GM12878 (cell line): ENCODE measurements at regions not wholly inside any gene's neighbourhood (a gene's known extent, or its start where the extent isn't known, plus 50 kb on each side); places are given as distances from the start of the nearest gene placed in this dataset.

Experiments used
- BACH1 ChIP-seq: fragments of 450-650 bp; IDR thresholded peaks from 2 replicates; pipeline ENCODE4 v1.6.1; 2017; ENCODE audit warnings: mild to moderate bottlenecking, borderline replicate concordance
- CEBPB ChIP-seq, 2 experiments: fragments of 150-350 bp in 1 of 2; IDR thresholded peaks; 2 replicates each; pipeline ENCODE4 v1.6.1; 2012 to 2014; ENCODE audit warnings: low read depth in 2 of 2, low read length in 2 of 2, borderline replicate concordance in 1 of 2, inconsistent platforms in 1 of 2
- CREM ChIP-seq: IDR thresholded peaks from 2 replicates; pipeline ENCODE4 v1.6.1; 2014; ENCODE audit warnings: antibody characterized with exemption, low read depth
- DPF2 ChIP-seq: fragments of 450-650 bp; IDR thresholded peaks from 2 replicates; pipeline ENCODE4 v1.6.1; 2017; ENCODE audit warnings: mild to moderate bottlenecking
- FOXK2 ChIP-seq: fragments of 450-650 bp; IDR thresholded peaks from 2 replicates; pipeline ENCODE4 v1.6.1; 2017; ENCODE audit warnings: mild to moderate bottlenecking, moderate library complexity
- HDAC6 ChIP-seq: fragments of 200-600 bp; sonication (generic); IDR thresholded peaks from one replicate; pipeline ENCODE4 v1.8.0; 2017; ENCODE audit warnings: antibody characterized with exemption; ENCODE audit not compliant: unreplicated experiment
- JUNB ChIP-seq: IDR thresholded peaks from 2 replicates; pipeline ENCODE4 v1.6.1; 2016; ENCODE audit warnings: antibody characterized with exemption, mild to moderate bottlenecking
- JUND ChIP-seq: IDR thresholded peaks from 2 replicates; pipeline ENCODE4 v1.6.1; 2012; ENCODE audit warnings: low read depth, mild to moderate bottlenecking, low read length, improper control_type of control experiment, moderate library complexity
- MTA2 ChIP-seq: fragments of 450-650 bp; IDR thresholded peaks from 2 replicates; pipeline ENCODE4 v1.6.1; 2016; ENCODE audit warnings: low read depth, mild to moderate bottlenecking, moderate library complexity
- NRF1 ChIP-seq: conservative IDR thresholded peaks from 2 replicates; pipeline ENCODE4 v1.6.1; 2011; ENCODE audit warnings: mild to moderate bottlenecking, low read depth, low read length, improper control_type of control experiment
- PML ChIP-seq: IDR thresholded peaks from 2 replicates; pipeline ENCODE4 v1.6.1; 2012; ENCODE audit warnings: low read length, inconsistent platforms
- POLR2A ChIP-seq: IDR thresholded peaks from 2 replicates; pipeline ENCODE4 v1.6.1; 2011; ENCODE audit warnings: low read depth, mild to moderate bottlenecking, low read length
- RB1 ChIP-seq: fragments of 450-650 bp; formaldehyde crosslinking; IDR thresholded peaks from 2 replicates; pipeline ENCODE4 v1.6.1; 2017; ENCODE audit warnings: mild to moderate bottlenecking, borderline replicate concordance
- RUNX3 ChIP-seq: IDR thresholded peaks from 2 replicates; pipeline ENCODE4 v1.6.1; 2012; ENCODE audit warnings: low read length, inconsistent platforms
- SREBF2 ChIP-seq: IDR thresholded peaks from 2 replicates; pipeline ENCODE4 v1.6.1; 2012; ENCODE audit warnings: mild to moderate bottlenecking, low read length
- STAT1 ChIP-seq: fragments of 450-650 bp; conservative IDR thresholded peaks from 2 replicates; pipeline ENCODE4 v1.6.1; 2014; ENCODE audit warnings: antibody characterized with exemption, mild to moderate bottlenecking
- TCF3 ChIP-seq: IDR thresholded peaks from 2 replicates; pipeline ENCODE4 v1.6.1; 2012; ENCODE audit warnings: low read depth, mild to moderate bottlenecking, low read length, borderline replicate concordance; ENCODE audit not compliant: insufficient read depth
- TCF7 ChIP-seq: IDR thresholded peaks from 2 replicates; pipeline ENCODE4 v1.6.1; 2014; ENCODE audit warnings: antibody characterized with exemption, borderline replicate concordance
- ZNF207 ChIP-seq: fragments of 450-650 bp; IDR thresholded peaks from 2 replicates; pipeline ENCODE4 v1.6.1; 2014; ENCODE audit warnings: antibody characterized with exemption, mild to moderate bottlenecking, borderline replicate concordance
- ZNF622 ChIP-seq: fragments of 450-650 bp; IDR thresholded peaks from 2 replicates; pipeline ENCODE4 v1.6.1; 2017; ENCODE audit warnings: mild to moderate bottlenecking, inconsistent platforms
- TF ChIP-seq, protein P1 (sequence below): fragments of 450-650 bp; formaldehyde crosslinking; IDR thresholded peaks from 2 replicates; pipeline ENCODE4 v1.4.0; 2022; ENCODE audit warnings: mild to moderate bottlenecking, moderate library complexity
- TF ChIP-seq, protein P2 (sequence below): IDR thresholded peaks from 2 replicates; pipeline ENCODE4 v1.6.1; 2012; ENCODE audit warnings: low read depth, low read length, improper control_type of control experiment
- TF ChIP-seq, protein P3 (sequence below): fragments of 450-650 bp; IDR thresholded peaks from 2 replicates; pipeline ENCODE4 v1.6.1; 2016; ENCODE audit warnings: mild to moderate bottlenecking
- TF ChIP-seq, protein P4 (sequence below): IDR thresholded peaks from 2 replicates; pipeline ENCODE4 v1.6.1; 2011; ENCODE audit warnings: borderline replicate concordance, low read depth, mild to moderate bottlenecking, moderate library complexity, mixed read lengths, low read length; ENCODE audit not compliant: insufficient read depth; ENCODE audit errors: extremely low read length
- TF ChIP-seq, protein P5 (sequence below): fragments of 450-650 bp; IDR thresholded peaks from 2 replicates; pipeline ENCODE4 v1.6.1; 2018; ENCODE audit warnings: mild to moderate bottlenecking, low read depth, moderate library complexity; ENCODE audit not compliant: partially characterized antibody

DNA sequence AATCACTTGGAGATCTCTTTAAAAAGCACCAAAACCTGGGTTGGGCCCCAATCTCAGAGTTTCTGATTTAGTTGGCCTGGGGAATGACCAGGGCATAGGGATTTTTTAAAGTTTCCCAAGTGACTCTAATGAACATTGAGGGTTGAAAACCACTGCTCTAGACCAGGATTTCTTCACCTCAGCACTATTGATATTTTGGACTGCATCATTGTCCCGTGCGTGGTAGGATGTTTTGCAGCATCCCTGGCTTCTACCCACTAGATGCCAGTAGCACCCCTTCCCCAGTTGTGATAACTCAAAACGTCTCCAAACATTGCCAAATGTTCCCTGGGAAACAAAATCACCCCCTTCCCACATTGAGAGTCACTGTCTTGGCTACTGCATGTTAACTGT lies 61.8 kb downstream of the ATXN3L start (continued):
- TF ChIP-seq, protein P1, sequence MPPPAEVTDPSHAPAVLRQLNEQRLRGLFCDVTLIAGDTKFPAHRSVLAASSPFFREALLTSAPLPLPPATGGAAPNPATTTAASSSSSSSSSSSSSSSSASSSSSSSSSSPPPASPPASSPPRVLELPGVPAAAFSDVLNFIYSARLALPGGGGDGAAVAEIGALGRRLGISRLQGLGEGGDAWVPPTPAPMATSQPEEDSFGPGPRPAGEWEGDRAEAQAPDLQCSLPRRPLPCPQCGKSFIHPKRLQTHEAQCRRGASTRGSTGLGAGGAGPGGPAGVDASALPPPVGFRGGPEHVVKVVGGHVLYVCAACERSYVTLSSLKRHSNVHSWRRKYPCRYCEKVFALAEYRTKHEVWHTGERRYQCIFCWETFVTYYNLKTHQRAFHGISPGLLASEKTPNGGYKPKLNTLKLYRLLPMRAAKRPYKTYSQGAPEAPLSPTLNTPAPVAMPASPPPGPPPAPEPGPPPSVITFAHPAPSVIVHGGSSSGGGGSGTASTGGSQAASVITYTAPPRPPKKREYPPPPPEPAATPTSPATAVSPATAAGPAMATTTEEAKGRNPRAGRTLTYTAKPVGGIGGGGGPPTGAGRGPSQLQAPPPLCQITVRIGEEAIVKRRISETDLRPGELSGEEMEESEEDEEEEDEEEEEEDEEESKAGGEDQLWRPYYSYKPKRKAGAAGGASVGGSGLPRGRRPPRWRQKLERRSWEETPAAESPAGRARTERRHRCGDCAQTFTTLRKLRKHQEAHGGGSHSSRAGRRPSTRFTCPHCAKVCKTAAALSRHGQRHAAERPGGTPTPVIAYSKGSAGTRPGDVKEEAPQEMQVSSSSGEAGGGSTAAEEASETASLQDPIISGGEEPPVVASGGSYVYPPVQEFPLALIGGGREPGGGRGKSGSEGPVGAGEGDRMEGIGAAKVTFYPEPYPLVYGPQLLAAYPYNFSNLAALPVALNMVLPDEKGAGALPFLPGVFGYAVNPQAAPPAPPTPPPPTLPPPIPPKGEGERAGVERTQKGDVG, result no peak
- TF ChIP-seq PML, result no peak
- TF ChIP-seq, protein P2, sequence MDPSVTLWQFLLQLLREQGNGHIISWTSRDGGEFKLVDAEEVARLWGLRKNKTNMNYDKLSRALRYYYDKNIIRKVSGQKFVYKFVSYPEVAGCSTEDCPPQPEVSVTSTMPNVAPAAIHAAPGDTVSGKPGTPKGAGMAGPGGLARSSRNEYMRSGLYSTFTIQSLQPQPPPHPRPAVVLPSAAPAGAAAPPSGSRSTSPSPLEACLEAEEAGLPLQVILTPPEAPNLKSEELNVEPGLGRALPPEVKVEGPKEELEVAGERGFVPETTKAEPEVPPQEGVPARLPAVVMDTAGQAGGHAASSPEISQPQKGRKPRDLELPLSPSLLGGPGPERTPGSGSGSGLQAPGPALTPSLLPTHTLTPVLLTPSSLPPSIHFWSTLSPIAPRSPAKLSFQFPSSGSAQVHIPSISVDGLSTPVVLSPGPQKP, result no peak
- peak; percentile 32; the same call in 1 of the 2 replicates for TF ChIP-seq CREM
- 0 out of 2 replicates have a peak, but pooled peaks have one; percentile 56 for TF ChIP-seq DPF2
- TF ChIP-seq JUNB, result peak; percentile 57; the same call in 1 of the 2 replicates
- peak; percentile 79 for TF ChIP-seq RUNX3
- no peak for TF ChIP-seq CEBPB (IDR thresholded peaks at IDR 0.05; ENCODE audit: borderline replicate concordance in 1 of 2, low read depth in 2 of 2, low read length in 2 of 2)
- TF ChIP-seq, protein P3, sequence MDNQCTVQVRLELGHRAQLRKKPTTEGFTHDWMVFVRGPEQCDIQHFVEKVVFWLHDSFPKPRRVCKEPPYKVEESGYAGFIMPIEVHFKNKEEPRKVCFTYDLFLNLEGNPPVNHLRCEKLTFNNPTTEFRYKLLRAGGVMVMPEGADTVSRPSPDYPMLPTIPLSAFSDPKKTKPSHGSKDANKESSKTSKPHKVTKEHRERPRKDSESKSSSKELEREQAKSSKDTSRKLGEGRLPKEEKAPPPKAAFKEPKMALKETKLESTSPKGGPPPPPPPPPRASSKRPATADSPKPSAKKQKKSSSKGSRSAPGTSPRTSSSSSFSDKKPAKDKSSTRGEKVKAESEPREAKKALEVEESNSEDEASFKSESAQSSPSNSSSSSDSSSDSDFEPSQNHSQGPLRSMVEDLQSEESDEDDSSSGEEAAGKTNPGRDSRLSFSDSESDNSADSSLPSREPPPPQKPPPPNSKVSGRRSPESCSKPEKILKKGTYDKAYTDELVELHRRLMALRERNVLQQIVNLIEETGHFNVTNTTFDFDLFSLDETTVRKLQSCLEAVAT, result no peak
- TF ChIP-seq TCF7, result no peak
- no peak for TF ChIP-seq TCF3
- no peak for TF ChIP-seq STAT1
- no peak for TF ChIP-seq ZNF207
- TF ChIP-seq SREBF2, result no peak
- TF ChIP-seq, protein P4, sequence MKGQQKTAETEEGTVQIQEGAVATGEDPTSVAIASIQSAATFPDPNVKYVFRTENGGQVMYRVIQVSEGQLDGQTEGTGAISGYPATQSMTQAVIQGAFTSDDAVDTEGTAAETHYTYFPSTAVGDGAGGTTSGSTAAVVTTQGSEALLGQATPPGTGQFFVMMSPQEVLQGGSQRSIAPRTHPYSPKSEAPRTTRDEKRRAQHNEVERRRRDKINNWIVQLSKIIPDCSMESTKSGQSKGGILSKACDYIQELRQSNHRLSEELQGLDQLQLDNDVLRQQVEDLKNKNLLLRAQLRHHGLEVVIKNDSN, result no peak
- no peak for TF ChIP-seq RB1
- no peak for TF ChIP-seq BACH1
- no peak for TF ChIP-seq FOXK2
- TF ChIP-seq, protein P5, sequence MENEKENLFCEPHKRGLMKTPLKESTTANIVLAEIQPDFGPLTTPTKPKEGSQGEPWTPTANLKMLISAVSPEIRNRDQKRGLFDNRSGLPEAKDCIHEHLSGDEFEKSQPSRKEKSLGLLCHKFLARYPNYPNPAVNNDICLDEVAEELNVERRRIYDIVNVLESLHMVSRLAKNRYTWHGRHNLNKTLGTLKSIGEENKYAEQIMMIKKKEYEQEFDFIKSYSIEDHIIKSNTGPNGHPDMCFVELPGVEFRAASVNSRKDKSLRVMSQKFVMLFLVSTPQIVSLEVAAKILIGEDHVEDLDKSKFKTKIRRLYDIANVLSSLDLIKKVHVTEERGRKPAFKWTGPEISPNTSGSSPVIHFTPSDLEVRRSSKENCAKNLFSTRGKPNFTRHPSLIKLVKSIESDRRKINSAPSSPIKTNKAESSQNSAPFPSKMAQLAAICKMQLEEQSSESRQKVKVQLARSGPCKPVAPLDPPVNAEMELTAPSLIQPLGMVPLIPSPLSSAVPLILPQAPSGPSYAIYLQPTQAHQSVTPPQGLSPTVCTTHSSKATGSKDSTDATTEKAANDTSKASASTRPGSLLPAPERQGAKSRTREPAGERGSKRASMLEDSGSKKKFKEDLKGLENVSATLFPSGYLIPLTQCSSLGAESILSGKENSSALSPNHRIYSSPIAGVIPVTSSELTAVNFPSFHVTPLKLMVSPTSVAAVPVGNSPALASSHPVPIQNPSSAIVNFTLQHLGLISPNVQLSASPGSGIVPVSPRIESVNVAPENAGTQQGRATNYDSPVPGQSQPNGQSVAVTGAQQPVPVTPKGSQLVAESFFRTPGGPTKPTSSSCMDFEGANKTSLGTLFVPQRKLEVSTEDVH, result no peak
- no peak for TF ChIP-seq JUND
- no peak for TF ChIP-seq ZNF622
- TF ChIP-seq POLR2A, result no peak
- TF ChIP-seq HDAC6, result no peak
- no peak for TF ChIP-seq NRF1
- TF ChIP-seq MTA2, result peak; percentile 15
